ENCODE measurements at regions not wholly inside any gene's neighbourhood (a gene's known extent, or its start where the extent isn't known, plus 50 kb on each side); places are given as distances from the start of the nearest gene placed in this dataset.

DNA sequence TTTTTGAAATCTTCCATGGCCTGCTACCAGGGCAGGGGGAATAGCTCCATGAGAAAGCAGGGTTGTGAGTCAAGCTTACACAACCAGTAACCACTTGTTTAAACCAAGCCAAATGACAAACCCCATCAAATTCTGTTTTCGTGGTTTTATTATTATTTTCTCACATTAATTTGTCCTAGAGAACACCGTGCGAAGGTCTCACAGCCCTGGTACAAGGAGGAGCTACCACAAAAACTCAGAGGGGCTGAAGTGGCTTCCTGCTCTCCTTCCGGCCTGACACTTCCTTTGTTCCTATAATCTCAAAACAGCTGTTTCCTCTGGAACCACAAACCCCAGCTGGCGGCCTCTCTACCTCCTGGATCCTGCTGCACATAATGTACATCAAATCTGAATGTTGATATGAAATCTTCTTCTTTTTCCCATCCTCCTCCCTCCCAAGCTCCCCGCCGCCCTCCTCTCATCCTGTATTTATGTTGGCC, 375.9 kb downstream of the MCTP2 start:
- DNase-seq = no peak

DNA sequence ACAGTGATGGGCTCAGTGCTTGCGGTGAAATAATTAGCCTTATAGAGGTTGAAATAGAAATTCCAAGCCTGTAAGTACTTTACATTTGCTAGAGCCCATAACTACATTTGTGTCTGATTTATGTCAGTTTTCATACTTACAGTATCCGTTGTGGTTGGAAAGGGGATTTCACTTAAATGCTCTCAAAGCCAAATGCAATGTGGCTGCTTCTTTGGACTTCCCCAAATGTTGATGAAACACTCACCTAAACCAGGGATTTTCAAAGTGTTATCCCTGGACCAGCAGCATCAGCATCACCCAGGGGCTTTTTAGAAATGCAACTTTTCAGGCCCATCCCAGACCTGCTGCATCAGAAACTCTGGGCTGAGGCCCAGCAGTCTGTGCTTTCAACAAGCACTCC, 378.7 kb downstream of the MCTP2 start:
- DNase-seq = no peak

DNA sequence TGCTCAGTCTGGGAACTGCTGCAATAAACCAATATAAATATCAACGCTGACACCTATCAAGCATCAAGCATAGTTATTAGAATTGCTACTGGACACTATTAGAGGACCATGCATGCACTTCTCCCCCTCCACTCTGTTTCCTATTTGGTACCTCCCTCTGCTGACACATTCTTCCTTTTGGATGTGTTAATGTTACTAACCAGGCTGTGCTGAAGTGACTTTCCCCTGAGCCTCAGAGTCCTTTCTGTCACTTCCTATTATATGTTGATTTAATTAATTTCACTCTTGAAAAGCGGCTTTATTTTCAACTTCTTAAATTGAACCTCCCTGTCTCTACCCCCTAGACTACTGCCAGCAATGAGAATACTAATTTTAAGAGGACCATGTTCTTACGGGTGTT, 379.1 kb downstream of the MCTP2 start:
- no peak for DNase-seq

DNA sequence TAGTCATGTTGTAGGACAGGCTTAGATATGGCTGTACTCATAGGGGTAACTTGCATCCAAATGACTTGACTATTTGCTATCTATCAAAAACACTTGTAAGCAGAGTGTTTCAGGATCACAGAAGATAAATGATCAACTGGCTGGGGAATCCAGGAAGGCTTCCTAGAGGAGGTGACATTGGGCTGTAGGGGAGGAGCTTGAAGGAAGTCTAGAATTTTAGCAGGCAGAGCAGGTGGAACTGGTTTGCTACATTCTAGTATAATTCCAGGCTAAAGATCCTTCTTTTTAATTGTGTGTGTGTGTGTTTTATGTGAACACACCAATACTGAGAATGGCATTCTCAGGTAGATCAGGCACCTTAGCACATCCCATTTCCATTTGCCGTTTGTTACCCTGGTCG, 380.3 kb downstream of the MCTP2 start:
- DNase-seq = no peak

DNA sequence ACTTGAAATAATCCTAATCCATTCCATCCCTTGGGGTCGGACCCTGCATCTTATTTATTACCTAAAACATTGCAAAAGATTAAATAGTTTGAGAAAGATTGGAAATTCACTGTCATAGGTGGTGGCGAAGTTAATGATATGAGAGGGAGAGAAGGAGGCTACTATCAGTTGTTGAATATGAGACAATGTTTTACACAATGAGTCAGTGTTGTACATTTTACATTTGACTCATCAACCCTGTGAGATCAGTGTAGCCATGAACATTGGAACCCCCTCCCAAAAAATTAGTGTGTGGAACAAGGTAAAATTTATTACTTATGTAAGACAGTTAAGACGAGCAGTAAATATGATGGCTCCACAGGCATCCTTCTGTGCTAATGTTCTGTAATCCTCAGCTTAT, 384.3 kb downstream of the MCTP2 start:
- DNase-seq = no peak

DNA sequence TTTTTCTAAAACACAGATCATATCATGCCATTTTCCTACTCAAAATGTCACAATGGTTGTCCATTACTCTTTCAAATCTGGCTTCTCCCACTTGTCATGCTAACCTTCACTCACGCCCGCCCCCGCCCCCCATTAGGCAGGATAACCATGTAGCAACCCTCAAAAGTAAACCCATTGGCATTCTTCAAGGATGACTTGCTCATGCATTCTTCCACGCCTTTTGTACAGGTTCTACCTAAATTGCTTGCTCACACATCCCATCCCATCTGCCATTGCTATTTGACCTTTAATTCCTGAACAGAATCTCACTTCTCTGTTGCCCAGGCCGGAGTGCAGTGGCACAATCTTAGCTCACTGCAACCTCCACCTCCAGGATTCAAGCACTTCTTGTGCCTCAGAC, 389.3 kb downstream of the MCTP2 start:
- no peak for DNase-seq

DNA sequence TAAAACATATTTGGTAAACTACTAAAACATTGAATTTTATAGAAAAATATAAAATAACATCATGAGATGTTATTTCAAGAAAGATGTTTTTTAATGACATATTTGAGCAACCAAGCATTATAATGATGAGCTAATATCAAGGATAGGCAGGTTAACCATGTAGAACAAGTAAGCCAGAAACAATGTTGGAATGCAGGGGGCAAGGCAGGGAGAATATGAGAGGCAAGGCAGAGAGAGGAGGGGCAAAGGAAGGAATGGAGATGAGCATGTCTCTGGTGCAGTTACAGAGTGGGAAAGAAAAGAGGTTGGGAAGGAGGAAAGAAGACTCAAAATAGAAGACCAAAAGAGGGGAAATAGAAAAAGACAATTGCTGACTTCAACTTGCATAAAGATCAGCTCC, 390.4 kb downstream of the MCTP2 start:
- DNase-seq = no peak

DNA sequence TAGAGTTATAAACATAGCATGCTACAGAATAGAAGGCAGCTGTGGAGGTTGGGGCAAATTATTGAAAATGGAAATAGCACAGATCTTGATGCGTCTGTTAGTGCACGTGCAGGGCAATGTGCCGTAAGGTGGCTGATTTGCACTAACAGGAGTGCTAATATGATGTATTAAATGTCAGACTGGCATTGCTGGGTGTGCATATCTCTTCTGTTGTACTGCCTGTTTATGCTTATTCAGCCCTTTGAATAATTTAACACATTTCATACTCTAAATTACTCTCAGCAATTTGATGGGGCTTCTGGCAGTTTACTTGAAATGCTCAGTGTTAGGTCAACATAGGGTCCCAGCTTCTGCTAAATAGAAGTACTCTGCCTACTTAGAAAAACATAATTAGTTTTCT, 395.6 kb downstream of the MCTP2 start:
- no peak for DNase-seq

DNA sequence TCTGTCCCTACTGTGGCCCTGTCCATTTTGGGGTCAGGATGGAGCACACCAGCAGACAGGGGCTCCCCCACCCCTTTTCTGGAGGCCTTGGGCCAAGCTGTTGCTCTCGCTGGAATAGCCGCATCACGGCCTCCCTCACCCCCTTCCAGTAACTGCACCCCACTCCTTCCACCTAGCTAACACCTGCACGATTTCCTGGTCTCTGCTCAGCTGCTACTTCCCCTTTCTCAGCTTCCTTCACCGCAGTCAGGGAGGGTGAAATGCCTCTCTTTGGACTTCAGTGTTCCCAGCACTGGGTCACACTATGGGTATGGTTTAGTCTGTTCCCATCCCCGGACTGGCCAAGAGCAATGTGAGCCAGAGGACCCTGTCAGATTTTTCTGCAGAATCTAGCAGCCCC, 400.2 kb downstream of the MCTP2 start:
- DNase-seq = no peak

DNA sequence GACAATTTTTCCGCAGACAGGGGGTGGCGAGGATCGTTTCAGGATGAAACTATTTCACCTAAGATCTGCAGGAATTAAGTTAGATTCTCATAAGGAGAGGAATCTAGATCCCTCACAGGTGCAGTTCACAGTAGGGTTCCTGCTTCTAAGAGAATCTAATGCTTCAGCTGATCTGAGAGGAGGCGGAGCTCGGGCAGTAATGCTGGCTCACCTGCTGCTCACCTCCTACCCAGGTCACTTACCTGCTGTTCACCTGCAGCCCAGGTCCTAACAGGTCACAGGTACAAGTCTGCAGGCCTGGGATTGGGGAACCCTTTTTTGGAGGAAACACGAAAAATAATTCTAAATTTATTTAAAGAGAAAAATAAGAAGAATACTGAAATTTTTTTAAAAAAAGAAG, 406.8 kb downstream of the MCTP2 start:
- DNase-seq = no peak

DNA sequence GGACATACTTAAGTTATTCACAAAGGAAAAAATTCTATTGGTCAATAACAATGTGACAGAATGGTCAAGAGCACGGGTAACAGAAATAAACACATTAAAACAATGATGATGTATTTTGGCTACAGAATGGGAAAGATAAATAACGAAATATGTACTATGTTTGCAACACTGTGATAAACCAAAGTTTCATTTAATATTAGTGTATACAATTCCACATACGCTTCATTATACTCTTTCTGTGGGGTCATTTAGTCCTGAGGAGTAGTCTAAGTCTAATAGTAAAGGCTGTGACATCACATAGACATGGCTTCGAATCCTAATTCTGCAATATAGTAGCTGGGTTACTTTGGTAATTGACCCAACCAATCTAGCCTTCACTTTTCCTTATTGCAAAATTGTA, 408.3 kb downstream of the MCTP2 start:
- DNase-seq = no peak

DNA sequence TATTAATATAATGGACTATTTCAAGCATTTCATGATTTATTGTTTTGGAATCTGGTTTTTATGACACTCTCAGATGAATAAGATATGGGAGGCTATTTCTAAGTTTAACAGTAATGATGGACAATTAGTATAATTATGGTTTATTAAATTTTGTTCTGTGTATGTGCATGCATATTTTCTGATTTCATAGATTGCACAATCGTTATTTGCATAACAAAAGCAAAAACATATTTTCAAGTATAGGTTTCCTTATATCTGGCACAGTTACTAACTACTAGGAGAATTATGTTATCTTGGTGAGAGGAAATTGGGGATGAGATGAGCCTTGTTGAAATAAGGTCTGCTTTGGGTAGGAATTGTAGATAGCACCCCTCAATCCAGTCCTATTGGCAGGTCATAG, 413.1 kb downstream of the MCTP2 start:
- DNase-seq = no peak

DNA sequence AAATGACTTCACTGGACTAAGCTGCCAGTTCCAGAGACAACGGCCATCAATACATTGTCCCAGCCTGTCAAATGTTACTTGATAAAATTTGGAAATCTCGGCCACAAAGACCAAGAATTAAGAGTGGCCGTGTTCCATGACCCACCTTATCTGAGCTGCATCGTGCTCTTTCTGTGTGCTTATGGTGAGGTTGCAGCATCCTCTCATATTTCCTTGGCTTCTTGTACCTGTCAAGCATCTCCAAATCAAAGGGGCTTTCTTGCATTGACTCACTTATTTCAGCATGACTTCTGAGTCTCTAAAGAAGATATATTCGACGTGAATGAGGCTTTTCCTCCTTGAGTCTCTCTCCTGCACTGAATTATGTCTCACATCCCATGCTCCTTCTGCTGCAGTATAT, 421.7 kb downstream of the MCTP2 start:
- no peak for DNase-seq

DNA sequence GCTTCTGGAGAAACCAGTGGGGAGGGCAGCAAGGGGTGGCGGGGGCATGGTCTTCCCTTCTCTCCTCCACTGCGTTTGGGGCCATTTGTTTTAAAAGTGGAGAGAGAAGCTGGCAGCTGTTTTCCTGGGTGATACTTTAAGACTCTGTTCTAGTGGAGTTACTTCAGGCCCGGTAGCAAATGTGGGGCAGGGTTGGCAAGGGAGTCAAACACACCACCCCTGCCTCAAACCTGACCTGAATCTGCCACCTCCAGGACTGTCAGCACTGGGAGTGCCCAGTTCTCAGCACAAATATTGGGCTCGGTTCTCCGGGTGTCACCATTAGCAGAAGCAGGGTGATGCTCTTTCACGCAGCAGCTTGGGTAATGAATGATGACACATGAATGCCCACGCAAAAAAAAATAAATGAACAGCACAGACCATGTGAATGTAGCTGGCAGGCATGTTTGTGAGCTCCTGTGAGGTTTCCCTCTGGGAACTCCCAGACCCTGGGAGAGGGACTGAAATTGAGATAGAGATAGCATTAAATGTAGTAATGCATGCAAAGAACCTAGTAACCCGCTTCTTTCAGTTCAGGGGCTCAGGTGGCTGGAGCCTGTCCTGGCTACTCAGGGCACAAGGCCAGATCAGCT, 424.0 kb downstream of the MCTP2 start:
- no peak for DNase-seq

DNA sequence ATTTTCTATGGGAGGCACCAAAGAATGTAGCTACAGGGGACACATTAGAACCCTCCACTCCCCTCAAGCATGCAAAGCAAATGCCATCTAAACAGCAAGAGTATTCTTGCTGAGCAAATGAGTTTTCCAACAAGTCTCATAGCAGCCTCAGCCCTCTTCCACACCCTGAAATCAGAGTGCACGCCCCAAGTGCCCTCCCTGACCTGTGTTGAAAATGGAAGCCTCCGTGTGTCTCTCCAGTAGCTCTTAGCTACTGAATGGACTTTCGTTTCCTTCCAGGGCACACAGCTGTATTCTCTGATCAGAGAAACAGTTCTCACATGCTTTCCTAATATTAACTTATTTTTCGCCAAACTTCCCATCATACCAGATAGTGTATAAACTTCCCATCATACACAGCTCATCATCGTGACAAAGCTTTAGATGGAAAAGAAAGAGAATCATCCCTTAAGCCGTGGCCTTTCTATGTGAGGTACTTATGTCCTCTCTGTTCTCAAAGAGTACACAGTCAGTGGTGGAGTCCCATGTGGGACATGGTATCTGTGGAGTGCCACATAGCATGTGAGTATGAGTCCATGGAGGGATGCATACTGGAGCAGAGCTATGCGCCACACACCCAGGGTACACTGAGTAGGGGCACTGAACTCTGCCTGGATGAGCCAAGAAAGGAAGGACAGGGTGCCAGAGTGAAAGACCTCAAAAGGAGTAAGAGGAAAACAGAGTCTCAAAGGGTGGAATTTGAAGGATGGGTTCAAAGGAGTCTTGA, 434.5 kb downstream of the MCTP2 start:
- no peak for DNase-seq

DNA sequence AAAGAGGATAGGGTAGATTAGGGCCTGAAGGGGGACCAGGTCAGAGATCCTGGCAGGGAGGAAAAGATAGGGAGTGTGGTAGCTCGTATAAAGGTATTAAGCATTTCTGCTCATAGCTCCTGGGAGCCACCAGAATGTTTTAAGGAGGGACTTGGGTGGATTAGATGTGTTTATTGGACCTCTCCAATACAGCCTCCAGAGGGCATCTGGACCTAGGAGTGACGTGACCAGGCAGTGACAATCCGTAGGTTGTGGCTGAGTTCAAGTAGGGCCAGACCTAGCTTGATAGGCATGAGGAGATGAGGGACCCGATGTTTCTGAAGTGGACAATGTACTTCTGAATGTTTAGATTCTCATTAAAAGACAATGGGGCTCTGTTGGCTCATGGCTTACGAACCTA, 435.2 kb downstream of the MCTP2 start:
- DNase-seq = no peak

DNA sequence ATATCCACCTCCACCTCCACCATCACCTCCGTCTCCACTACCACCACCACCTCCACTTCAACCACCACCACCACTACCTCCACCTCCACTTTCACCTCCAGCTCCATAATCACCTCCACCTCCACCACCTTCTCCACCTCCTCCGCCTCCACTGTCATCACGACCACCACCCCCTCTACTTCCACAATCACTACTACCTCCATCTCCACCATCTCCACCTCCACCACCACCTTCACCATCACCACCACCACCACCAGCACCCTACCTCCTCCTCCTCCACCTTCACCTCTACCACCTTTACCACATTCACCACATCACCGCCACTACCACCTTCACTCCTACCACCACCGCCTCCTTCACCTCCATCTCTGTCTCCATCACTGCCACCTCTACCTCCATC, 435.7 kb downstream of the MCTP2 start:
- DNase-seq = no peak

DNA sequence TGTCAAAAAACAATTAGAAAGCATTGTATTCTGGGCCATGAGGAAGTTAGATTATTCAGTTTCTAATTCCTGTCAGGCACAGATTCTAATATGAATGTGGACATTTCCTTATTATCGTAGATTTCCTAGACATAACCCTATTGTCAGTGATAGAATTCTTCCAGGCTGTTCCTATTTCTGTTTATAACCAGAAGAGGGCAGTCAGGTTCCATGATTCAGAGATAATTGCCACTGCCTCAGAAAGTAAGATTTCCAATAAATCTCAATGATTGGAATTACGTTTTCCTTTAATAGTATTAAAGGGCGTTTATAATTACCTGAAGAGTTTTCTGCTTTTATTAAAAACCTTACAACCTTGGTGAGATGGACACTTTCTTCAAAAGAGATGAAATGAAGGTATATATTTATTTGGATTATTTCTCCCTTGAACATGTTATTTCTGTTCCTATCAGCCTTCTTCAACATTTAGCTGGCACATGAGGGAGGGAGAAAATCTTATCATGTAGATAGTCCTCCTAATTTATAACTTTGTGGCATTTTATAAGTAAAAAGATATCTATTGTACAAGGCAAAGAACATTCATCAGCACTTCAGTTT, 439.2 kb downstream of the MCTP2 start:
- DNase-seq = peak; percentile 8

DNA sequence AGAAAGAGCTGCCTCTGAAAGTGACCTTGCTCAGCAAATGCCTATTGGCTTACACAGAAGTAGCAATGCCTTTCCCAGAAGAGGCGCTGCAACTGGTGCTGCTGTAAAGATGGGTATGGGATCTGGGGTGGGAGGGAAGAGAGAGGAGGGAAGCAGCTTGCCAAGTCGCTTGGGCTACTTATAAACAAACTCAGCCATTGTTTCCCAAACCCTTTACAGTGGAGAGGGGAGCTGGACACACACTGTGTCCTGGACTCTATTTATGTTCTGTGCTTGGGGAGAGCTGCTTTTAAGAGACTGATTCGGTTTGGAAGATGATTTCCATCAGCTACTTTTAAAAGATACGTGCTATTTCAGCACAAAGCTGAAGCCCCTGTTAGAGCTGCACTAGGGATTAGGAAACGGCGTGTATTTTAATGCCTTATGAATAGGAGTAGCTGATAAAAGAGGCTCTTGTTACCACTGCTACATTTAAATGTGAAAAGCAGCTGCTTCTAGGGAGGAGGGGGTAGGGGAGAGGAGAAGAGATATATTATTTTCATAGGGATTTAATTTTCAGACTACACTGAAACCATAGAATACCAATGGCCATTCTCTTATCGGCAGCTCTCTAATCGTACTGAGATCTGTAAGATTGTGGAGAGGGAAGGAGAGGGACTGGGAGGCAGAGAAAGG, 440.6 kb downstream of the MCTP2 start:
- DNase-seq = no peak

DNA sequence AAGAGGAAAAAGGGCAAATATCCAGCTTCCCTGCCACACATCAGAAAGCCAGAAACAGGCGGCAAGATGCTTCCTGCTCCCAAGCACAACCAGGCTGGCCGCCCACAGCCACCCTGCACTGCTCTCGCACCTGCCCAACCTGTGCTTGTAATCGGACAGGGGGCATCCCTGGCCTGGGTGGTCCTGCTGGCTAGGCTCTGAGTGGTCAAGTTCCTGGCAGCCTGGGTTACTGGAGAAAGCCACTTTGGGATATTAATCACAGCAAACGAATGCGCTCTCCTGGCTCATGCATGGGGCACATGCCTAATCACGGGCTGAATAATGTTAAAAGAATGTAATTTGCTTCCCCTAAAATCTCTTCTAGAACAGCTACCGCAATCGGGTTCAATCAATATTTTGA, 442.4 kb downstream of the MCTP2 start:
- no peak for DNase-seq

DNA sequence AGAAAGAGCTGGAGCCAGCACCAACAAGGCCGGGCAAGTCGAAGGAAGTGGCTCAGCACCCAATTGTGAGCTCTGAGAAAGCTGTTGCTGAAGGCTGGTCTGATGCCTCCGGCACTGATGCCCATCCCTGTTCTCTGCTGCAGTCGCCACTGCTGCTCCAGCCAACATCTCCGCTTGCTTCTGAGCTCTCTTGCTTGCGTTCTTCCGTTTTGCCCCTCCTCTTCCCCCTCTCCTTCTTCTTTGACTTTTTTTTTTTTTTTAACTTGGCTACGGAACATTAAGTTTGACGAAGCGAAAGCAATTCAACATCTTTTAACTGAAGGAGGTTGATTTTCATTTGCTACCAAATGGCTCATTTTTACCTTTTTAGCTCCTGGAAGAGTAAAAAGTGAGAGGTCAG, 442.9 kb downstream of the MCTP2 start:
- no peak for DNase-seq

DNA sequence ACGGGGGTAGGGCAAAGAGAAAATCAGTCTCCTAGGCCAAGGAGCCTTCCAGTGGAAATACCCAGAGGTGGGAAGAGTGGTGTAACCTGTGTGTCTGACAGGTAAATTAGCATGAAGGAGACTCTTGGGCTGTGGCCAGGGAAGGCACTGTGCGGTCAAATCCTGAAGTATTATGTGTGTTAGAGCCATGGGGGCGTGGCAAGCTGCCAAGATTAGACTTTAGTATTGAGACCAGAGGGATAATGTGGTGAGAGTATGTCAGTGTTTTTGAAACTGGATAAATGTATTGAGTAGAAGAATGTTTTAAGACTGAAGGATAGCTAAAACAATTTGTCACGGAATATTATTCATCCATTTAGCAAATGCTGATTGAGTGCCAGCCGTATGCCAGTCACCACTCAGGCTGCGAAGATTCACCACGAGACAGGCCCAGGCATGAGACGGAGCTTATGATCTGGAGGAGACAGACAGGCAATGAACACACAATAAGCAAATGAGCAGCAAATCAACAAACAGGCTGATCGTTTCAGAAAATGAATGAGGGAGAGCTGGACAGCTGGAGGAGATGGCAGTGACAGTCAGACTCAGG, 445.9 kb downstream of the MCTP2 start:
- DNase-seq = no peak

DNA sequence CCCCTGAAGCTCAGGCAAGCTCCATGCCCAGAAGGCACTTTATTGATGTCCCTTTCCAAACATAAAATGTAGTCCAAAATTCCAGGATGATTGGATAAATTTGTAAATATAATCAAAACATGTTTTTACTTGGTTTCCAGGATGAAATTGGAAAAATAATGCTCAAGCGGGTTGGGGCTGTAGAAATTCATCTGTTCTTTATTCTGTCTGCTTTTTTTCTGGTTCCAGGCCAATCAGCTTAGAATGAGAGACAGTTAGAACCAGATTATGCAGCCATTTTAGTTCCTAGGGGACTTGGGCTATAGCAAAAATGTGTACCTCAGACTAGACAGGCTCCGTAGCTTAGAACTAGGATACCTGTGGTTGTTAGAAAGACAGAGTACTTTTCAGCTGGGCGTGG, 450.8 kb downstream of the MCTP2 start:
- no peak for DNase-seq

DNA sequence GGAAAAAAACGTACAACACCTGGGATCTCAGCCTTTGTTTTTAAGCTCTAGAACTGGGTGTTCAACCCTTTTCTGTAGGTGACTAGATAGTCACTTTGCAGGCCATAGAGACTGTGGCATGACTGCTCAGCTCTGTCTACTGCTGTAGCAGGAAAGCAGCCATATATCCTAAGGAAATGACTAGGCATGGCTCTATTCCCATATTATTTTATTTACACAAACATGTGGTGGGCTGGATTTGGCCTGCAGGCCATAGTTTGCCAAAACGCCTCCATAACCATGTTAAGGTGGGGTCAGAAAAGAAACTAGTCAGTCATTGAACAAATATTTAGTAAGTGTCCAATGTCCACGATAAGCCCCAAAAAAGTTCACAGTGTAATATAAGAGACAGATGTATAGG, 452.5 kb downstream of the MCTP2 start:
- no peak for DNase-seq

Measured in CD4-positive, alpha-beta T cell treated with Interleukin-12 subunit alpha and Interleukin-12 subunit beta, for 1 hour (primary cell).